ENCODE measurements at regions not wholly inside any gene's neighbourhood (a gene's known extent, or its start where the extent isn't known, plus 50 kb on each side); places are given as distances from the start of the nearest gene placed in this dataset.

DNA sequence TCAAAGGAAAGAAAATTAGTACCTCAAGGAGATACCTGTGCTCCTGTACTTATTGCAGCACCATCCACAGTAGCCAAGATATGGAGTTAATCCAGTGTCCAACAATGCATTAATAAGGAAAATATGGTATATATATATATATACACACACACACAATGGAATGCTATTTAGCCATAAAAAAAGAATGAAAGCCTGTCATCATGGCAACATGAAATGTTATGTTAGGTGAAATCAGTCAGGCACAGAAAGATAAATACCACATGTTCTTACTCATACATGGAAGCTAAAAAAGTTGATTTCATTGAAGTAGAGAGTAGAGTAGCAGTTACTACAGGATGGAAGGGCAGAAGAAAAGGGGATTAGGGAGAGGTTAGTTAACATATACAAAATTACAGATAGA lies 601.5 kb downstream of the ANXA1 start:
- no peak for DNase-seq (ENCODE audit: low read depth, low spot score)

DNA sequence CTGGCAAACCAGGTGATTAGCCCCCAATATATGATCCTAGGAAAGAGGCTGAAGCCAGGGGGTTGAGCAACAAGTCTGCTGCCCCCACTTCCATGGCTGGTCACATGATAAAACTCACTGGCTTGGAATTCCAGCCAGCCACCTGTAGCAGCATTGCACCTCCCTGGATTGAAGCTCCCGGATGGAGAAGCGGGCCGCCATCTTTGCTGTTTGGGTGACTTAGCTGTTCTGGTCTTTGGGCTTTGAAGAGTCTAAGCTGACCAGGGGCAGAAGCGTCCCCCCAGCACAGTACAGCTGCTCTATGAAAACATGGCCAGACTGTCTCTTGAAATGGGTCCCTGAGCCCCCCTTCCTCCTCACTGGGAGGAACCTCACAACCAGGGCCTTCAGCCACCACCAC lies 610.2 kb downstream of the ANXA1 start:
- no peak for DNase-seq (ENCODE audit: low read depth, low spot score)

DNA sequence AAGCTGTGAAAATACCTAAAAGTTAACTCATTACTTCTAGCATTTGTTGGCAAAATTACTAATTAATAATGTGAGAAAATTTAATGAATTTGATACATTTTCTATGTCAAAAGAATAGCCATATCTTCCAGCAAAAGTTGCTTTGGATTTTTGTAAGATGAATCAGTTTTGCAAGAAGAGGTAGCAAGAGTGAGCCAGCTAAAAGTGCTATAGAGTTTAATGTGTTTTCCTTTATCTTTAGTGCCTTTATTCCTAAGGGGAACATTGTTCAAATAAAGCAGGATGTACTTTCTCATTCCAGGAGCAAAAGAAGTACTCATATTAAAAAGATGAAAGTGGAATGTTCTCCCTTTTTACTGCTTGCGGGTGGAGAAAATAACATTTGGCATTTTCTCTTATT lies 622.2 kb downstream of the ANXA1 start:
- DNase-seq (ENCODE audit: low read depth, low spot score) = no peak

GRCh38 chr9:73775757-73776156 lies 624.1 kb downstream of the ANXA1 start:
- DNase-seq (ENCODE audit: low read depth, low spot score) = no peak

DNA sequence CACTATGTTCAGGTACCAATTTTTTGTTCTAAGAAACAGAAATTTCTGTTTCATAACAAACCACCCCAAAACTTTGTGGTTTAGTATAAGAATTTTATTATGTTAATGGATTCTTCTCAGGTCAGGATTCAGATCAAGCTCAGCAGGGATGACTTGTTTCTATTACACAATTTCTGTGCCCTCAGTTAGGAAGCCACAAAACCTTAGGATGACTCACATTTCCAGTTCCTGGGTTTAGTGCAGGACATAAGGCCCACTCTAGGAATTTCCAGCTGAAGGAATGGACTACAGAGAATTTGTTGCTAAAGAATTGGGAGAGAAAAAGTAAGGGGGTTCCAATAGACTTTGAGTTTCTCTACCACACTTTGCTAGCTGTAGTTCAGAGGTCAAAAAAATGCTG lies 629.3 kb downstream of the ANXA1 start:
- DNase-seq (ENCODE audit: low read depth, low spot score) = peak; percentile 76

GRCh38 chr9:73782166-73782565 lies 630.5 kb downstream of the ANXA1 start:
- DNase-seq (ENCODE audit: low read depth, low spot score) = no peak

DNA sequence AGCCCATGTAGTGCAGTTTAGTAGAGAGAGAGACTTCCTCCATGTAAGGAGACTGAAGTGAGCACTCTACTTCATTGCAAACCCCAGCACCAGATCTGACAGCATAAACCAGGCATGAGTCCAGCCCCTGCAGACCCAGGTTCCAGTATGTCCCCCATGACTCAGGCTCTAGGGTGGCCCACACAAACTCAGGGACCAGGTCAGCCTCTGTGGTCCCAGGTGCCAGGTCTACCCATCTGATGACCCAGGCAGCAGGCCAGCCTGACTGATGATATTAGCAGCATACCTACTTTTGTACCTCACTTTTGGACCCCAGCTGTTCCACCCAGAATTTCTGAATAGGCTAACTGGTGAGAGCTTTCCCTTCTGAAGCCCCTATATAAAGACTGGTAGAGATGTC lies 647.8 kb downstream of the ANXA1 start:
- no peak for DNase-seq (ENCODE audit: low read depth, low spot score)

DNA sequence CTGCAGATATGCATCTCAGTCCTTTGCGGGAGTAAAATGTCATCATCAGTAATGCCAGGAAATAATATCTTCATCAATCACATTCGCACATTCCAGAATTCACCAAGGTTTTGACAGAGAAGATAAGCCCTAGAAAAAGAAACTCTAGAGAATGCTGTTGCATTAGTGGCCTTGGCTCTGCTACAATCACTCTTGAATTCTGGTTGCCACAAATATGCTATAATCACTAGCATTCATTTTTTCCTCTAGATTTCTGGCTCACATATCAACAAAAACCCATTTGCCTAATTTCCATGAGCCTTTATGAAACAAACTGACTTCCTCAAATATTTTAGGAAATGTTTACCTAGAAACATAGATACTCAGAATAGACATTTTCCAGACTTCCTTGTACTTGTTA lies 653.4 kb downstream of the ANXA1 start:
- DNase-seq (ENCODE audit: low read depth, low spot score) = no peak

DNA sequence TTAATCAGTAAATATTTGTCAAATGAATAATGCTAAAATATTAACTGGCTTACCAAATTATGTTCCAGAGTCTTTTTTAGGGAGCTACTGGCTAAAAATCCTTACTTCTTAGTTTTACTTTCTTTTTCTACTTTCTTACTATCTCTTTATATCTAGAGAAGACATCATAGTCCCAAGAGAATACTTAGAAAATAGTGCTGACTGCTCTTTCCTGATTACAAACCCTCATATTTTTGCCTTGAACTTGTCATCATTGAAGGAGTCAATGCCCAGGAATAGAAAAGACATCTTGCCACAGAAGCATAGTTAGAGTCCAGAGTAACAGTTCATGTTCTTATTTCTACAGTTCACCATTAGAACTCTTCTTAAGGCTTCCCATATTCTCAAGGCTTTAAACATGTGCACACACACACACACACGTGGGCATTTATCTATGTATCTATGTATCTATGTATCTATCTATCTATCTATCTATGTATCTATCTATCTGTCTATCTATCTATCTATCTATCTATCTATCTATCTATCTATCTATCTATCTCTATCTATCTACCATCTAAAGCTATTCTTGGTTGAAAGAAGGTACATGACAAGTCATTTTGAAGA lies 654.3 kb downstream of the ANXA1 start:
- no peak for DNase-seq (ENCODE audit: low read depth, low spot score)

DNA sequence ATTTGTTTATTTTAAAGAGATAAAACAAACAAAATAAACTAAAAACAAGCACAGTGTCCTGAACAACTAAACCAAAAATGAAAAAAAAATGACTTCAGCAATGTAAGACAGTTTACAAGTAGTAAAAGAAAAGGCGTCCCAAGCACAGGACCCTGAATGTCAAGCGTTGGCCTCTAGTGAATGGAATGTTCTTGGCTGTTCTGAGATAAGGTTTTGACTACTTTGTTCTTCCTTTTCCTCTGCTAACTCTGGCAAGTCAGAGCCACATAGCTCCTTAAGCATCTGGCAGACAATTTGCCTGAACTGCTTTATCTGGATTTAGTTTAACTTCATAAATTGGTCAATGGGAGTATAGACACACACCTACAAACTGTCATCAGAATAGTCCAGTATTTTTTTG lies 655.2 kb downstream of the ANXA1 start:
- no peak for DNase-seq (ENCODE audit: low read depth, low spot score)

GRCh38 chr9:73807952-73808351 lies 656.3 kb downstream of the ANXA1 start:
- no peak for DNase-seq (ENCODE audit: low read depth, low spot score)

GRCh38 chr9:73810585-73811215 lies 659.0 kb downstream of the ANXA1 start:
- DNase-seq (ENCODE audit: low read depth, low spot score) = peak; percentile 6

DNA sequence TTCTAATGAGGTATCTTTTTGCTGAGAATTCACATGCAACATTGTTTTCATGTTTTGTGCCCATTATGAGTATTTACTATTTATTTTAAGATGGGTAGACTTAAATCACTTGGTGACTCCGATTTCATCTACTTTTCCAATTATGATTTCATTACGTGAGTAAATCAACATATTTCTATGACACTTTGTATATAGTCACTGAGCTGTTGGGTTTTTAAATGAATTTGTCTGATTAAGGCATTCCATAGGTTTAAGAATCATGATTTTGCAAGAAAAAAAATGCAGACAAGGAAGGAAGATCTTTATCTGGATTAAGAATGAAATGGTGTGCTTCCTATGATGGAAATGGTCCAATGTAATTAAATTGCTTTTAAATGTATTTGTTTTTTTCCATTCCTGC lies 661.9 kb downstream of the ANXA1 start:
- no peak for DNase-seq (ENCODE audit: low read depth, low spot score)

- no peak for DNase-seq (ENCODE audit: low read depth, low spot score)
These were observed 665.2 kb downstream of the ANXA1 start for GRCh38 chr9:73816905-73817304.

- no peak for DNase-seq (ENCODE audit: low read depth, low spot score)
These were observed 672.5 kb upstream of the RORB start for GRCh38 chr9:73824671-73825070.

DNA sequence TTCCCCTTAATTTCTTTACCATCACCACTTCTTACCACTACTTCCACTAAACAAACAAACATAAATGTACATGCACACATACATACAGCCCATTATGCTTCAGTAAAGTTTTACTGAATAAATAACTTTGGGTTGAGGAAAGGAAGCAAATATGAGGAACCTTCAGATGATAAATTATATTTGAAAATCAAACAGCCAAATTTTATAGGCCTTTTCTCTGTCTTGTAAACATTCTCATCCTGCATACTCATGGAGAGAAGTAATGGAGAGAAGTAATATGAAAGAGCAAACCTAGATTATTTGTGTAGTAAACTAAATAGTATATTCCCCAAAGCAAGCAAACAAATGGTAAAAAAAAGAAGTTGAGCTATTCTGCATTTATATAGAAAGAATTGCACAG lies 658.3 kb upstream of the RORB start:
- no peak for DNase-seq (ENCODE audit: low read depth, low spot score)

- no peak for DNase-seq (ENCODE audit: low read depth, low spot score)
These were observed 657.7 kb upstream of the RORB start for GRCh38 chr9:73839471-73839870.

DNA sequence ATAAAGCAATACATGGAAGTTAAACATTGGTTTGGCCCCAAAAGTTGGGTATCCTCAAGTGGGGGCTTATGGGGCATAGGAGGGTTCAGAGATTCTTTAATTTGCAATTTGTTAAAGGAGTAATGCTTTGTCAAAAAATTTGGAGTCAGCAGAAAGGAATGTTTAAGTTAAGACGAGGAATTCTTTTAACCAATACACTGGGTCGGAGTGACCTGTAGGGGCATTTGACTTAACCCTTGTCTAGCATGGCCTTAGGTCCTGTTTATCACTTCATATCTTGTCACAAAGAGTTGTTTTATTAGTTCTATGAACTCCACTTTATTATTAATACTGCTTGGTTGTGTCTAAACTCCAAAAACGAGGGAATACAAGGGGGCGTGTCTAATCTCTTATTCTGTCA lies 656.1 kb upstream of the RORB start:
- no peak for DNase-seq (ENCODE audit: low read depth, low spot score)

DNA sequence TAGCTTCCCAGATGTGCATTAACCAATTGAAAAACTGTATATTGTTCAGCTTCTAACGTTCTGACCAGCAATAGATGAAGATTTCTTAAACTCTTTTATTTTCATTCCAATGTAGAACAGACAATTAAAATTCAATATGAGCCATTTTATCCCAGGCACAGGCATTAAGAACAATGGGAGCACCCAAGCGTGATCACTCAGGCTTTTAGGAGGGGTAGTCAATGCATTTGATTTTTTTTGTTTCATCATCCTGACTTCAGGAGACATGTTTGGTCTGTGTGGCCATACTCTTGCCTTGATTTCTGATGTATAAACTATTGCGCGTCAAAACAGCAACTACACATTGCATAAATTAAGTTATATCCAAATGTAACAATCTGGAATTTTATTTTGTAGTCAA lies 653.0 kb upstream of the RORB start:
- no peak for DNase-seq (ENCODE audit: low read depth, low spot score)

GRCh38 chr9:73845539-73845938 lies 651.6 kb upstream of the RORB start:
- DNase-seq (ENCODE audit: low read depth, low spot score) = no peak

- DNase-seq (ENCODE audit: low read depth, low spot score) = no peak
These were observed 651.0 kb upstream of the RORB start for GRCh38 chr9:73845954-73846690.

- DNase-seq (ENCODE audit: low read depth, low spot score) = no peak
These were observed 649.6 kb upstream of the RORB start for GRCh38 chr9:73847536-73847935.

GRCh38 chr9:73853549-73853948 lies 643.6 kb upstream of the RORB start:
- no peak for DNase-seq (ENCODE audit: low read depth, low spot score)
